NCI-H2107 treated with DMSO at 0.1 percent for 48 hours (cell line): ENCODE measurements at regions not wholly inside any gene's neighbourhood (a gene's known extent, or its start where the extent isn't known, plus 50 kb on each side); places are given as distances from the start of the nearest gene placed in this dataset.
"Not testable (repeated sequence)": the region's sequence is repeated elsewhere in the genome, so short reads cannot be mapped to it uniquely, and the experiment has no call there.

Source experiments
- DNase-seq: peaks from one replicate; lab custom pipeline; 2025; ENCODE audit not compliant: unreplicated experiment; lab: John Stamatoyannopoulos, UW

- no peak for DNase-seq
Observed at GRCh38 chr5:82659115-82659514, 381.0 kb upstream of the RPS23 start.

DNA sequence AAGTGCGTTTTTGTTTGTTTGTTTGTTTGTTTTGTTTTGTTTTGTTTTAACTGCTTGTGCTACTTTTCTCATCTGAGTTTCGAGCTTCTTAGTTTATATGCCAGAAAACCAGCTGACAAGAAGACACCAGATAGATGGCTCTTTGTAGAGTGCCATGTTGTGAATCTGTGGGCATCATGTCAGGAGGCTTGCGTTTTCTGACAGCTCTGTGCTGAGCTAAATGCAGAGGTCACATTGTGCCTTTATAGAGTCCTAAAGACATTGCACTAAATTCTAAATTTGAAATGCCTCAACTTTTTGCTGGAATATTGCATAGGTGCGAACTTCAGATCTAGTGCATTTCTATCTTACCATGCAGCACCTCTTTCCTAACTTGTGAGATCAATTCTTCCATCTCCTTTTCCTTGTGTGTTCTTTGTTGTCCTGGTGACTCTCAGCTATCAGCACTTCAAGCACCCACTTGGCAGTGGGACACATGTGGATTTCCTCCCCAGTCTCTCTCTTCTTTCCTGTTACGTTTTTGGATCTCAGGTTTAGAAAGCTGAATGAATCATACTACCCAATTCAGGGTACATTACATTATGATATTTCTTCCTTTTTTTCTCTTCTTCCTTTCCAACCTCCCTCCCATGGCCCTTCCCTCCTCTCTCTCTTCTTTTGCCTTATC is 379.0 kb upstream of the RPS23 start:
- no peak for DNase-seq

- no peak for DNase-seq
Observed at GRCh38 chr5:82656341-82656761, 378.2 kb upstream of the RPS23 start.

DNA sequence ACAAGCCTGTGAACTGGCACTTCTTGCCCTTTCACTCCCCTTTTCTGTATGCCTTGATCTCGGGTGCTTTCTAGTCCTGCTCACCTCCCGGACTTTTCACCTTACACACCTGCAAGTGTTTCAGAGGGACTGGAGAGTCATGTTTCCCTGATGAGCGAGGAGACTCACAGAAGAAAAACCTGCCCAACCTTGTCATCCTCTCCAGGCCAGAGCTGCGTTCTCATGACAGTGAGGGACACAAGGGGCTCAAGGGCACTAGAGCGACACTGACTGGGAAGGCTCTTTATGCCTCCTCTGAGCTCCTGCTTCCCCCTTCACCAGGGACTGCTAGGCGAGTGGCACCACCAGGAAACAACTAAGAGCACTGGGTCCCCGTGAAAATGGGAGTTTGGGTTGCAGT is 376.9 kb upstream of the RPS23 start:
- no peak for DNase-seq

- DNase-seq, result no peak
Observed at GRCh38 chr5:82649943-82650342, 371.8 kb upstream of the RPS23 start.

GRCh38 chr5:82644766-82645165 is 366.6 kb upstream of the RPS23 start:
- no peak for DNase-seq

GRCh38 chr5:82644229-82644628 is 366.1 kb upstream of the RPS23 start:
- no peak for DNase-seq

DNA sequence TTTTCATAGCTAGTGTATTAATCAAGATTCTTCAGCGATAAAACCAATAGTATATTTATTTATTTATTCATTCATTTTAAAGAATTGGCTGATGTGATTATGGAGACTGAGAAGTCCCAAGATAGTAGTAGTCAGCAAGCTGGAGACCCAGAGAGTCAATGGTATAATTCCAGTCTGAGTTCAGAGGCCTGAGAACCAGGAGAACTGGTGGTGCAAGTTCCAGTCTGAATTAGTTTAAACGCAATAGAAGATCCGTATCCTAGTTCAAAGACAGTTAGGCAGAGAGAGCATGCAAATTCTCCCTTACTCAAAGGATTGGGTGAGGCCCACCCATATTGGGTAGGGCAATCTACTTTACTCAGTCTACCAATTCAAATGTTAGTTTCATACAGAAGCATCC is 364.2 kb upstream of the RPS23 start:
- no peak for DNase-seq

DNA sequence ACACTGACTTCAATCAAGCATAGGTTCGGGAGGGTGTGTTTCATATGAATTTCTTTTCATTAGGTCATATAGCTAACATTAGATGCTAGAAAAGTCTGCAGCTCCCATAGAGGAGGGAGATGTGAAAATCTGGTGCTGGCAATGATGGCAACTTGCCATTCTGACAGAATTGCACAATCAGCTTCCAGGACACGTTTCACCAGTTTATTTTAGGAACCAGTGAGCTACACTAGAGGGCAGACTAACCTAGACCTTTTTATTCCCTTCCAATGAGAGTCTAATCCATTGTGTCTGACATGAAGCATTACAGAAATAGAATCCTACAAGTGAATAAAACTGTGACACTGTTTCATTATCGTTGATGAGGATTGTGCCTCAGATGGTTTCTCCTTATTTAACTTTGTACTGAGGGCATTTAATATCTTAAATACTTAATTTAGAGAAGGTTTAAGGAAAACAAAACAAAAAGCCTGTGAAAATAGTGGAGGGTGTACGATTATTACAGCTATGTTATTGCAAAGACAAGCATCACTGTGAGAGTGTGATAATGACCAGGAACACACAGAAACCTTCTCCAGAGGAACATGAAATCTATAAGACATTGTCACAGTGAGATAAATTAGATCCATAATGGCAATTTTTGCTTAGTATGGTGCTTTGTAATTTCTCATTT is 363.3 kb upstream of the RPS23 start:
- peak; percentile 48 for DNase-seq

- no peak for DNase-seq
Observed at GRCh38 chr5:82640916-82641315, 362.8 kb upstream of the RPS23 start.

- no peak for DNase-seq
Observed at GRCh38 chr5:82639393-82640144, 361.4 kb upstream of the RPS23 start.

DNA sequence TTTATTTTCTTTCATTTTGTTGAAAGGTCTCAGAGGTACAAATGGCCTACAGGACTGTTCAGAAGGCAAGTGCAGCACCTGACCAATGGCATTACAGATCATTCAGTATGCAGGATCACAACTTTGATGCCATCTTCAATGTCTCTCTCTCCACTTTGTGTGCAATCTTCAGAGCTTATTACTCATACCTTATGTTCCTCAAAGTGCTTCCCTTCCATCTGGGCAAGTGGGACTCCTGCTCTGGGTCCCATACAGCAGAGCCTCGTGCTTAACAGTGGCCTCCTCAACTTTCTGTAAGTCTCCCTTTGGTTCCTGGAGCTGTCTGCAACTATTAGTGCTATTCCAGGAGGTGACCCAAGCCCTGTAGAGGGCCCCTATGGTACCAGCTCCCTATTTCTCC is 358.4 kb upstream of the RPS23 start:
- no peak for DNase-seq

GRCh38 chr5:82635561-82636288 is 357.6 kb upstream of the RPS23 start:
- DNase-seq, result no peak

DNA sequence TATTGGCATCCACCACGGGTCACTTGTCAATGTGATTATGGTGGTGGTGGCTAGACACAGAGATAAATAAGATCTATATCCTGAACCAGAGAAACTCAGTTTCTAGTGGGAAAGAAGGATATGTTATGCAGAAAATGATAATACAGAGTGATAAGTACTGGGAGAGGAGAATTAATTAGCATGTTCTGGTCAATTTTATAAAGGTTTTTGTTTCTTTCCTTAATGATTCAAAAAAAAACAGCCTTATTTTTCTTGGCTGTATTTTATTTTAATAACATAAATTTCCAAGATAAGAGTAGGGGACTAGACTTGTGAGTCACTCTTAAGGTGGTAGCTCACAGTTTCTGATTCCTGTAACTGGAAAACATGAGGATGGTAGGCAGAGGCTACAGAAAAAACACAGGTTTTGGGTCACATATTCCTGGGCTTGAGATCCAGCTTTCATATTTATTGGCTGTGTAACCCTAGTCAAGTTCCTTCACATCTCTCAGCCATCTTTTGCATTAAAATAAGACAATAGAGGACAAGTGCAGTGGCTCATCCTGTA is 350.3 kb upstream of the RPS23 start:
- DNase-seq, result no peak

- DNase-seq, result not testable (repeated sequence)
Observed at GRCh38 chr5:82626905-82627591, 348.9 kb upstream of the RPS23 start.

- not testable (repeated sequence) for DNase-seq
Observed at GRCh38 chr5:82626012-82626411, 347.9 kb upstream of the RPS23 start.

- DNase-seq, result no peak
Observed at GRCh38 chr5:82624062-82624461, 345.9 kb upstream of the RPS23 start.

DNA sequence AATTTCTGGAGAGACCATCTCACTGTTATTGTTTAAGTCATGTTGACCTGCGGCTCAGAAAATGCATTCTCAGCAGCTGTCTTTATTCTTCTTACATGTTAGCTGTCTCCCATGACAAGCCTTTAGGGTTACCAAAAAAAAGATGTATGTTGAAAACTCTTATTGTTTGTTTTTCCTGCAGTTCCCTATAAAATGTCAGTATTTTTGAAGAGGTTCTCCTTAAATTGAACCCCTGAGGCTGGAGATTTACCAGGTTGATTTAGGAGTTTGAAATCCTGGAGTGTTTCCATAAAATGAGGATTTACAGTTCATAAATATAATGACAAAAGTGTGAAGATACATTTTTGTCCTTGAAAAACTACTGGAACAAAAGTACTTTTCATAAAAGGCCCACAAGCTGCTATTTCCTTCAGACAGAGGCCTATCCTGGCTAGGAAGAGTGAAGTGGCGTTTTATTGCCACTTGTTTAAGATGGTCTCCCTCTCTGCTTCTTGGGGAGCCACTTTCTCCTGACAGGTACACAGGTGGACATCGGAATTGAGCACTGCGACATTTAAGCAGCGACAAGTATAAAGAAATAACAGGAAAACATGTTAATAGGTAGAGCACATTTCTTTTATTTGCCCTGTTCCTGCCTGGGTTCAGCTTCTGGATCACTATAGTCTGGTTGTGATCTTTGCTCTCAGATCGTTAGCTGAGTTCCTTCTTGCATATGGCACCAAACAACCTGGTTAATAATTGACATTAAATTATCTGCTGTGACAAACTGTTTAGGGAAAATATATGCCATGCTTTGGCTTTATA is 344.8 kb upstream of the RPS23 start:
- DNase-seq, result no peak

DNA sequence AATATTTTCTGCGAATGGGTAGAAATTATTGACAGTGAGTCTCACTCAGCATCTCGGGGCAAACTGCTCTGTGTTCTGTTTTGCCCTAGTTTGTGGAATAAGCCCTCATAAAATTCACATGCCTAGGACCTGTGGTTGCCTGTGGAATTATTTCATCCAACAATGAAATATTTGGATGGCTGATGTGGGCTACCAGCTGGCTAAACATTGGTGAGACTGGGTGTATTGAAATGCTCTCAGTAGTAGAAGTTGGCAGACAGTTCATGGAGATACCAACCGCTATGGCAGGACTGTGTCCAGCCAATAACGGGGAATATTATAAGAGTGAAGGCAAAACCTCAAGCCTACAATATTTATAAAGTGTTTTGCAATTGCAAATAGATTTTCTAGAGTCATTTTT is 344.1 kb upstream of the RPS23 start:
- no peak for DNase-seq
